Muscle layer of colon (tissue), 2 donors: ENCODE measurements at regions not wholly inside any gene's neighbourhood (a gene's known extent, or its start where the extent isn't known, plus 50 kb on each side); places are given as distances from the start of the nearest gene placed in this dataset.

Experiments
- H3K27ac ChIP-seq: one replicate; pipeline ENCODE4 v1.7.0; 2013; ENCODE audit warnings: low read depth, mild to moderate bottlenecking, low read length, moderate library complexity
- H3K27me3 ChIP-seq, 2 donors: one replicate each; pipeline ENCODE4 v1.7.0; 2013; ENCODE audit warnings: low read length in 2 of 2, mild to moderate bottlenecking in 2 of 2; ENCODE audit not compliant: insufficient read depth in 2 of 2, control insufficient read depth in 1 of 2
- H3K36me3 ChIP-seq: one replicate; pipeline ENCODE4 v1.7.0; 2013; ENCODE audit warnings: mild to moderate bottlenecking, low read length; ENCODE audit not compliant: insufficient read depth
- H3K4me1 ChIP-seq: one replicate; pipeline ENCODE4 v1.7.0; 2013; ENCODE audit warnings: mild to moderate bottlenecking, low read length; ENCODE audit not compliant: insufficient read depth
- H3K4me3 ChIP-seq, 2 donors: one replicate each; pipeline ENCODE4 v1.7.0; 2013; ENCODE audit warnings: low read length in 2 of 2, low read depth in 1 of 2, mild to moderate bottlenecking in 1 of 2, moderate library complexity in 1 of 2
- H3K9ac ChIP-seq: one replicate; pipeline ENCODE4 v1.7.0; 2013; ENCODE audit warnings: low read length
- H3K9me3 ChIP-seq: one replicate; pipeline ENCODE4 v1.7.0; 2013; ENCODE audit warnings: mild to moderate bottlenecking, low read length
- donor health status: abdominal sarcoma.
- donor health status: Adenocarcinoma of cecum.

DNA sequence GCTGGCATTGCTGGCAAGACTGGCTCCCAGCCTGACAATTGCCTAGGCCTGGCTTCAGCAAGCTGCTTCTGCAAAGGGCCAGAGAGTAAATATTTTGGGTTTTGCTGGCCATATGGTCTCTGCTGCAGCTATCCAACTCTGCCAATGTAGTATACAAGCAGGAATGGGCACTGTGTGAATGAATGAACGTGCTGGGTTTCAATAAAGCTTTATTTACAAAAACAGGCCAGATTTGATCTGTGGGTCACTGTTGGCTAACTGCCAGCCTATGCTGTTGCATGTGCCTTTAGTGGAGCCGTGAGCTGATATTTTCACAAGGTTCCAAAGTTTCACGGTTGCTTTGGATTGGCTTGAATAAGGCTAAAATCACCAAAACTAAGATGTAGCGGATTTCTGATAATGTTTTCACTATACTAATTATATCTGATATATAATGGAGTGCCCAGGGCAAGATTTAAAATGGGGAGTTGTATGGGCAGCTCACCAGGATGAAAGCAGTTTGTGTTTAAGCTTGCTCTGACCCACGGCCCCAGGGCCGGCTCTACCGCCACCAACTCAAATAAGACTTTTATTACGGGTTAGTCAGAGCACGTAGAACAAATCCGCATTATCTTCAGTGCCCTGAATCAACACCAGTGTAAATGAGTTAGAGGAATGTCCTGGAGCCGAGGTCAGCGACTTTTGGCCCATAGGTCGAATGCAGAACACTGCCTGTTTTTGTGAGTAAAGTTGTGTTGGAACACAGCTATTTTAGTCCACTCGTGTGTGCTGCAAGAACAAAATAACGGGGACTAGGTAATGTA is 98.6 kb upstream of the DAP start:
- Histone ChIP-seq H3K4me1 (peaks cover 14% of the 10 kb centered on the region), H3K36me3 (no peaks in the 10 kb centered on the region), H3K4me3 (no peak overlapping the region), H3K27me3 (peaks cover 0 to 10% of the 10 kb centered on the region in 2 donors), H3K9me3 (no peaks in the 10 kb centered on the region), H3K27ac (no peak overlapping the region), H3K9ac (no peak overlapping the region)

DNA sequence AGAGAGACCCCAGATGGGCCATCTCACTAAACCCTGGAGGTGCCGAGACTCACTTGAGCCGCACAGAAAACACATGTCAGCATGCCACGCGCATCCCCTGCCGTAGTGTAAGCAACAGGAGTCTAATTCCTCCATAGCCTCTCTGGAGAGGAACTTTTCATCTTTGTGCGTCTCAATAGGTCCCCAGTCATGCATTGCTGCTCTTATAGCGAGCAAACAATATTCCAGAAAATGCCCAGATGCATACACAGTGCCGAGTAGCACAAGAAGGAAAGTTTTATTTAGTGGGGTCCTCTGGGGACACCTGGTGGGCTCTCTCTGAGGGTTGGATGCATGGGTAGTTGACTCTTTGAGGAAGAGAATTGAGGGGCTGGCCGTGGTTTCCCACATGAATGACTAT is 97.9 kb upstream of the DAP start:
- Histone ChIP-seq H3K9ac (no peak overlapping the region), H3K4me1 (peaks cover 14% of the 10 kb centered on the region), H3K27me3 (peaks cover 0 to 10% of the 10 kb centered on the region in 2 donors), H3K4me3 (no peak overlapping the region), H3K27ac (no peak overlapping the region), H3K36me3 (no peaks in the 10 kb centered on the region), H3K9me3 (no peaks in the 10 kb centered on the region)

DNA sequence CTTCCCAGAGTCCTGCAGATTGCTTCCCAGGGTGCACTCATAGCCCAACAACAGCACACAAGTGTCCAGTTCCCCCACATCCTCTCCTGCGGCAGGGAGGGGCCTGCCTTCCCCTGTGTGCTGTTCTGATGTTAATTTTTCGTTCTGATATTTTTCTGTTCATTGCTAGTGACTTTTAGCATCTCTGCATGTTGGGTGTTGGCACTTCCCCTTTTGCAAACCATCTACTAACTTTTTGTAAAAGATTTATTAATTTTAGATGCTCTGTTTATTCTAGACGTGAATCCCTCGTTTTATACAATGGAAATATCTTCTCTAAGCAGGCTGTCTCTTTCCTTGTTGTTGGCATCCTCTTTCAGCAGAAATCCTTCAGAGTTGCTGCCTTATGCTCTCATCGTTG is 97.3 kb upstream of the DAP start:
- Histone ChIP-seq H3K4me1 (peaks cover 14% of the 10 kb centered on the region), H3K36me3 (no peaks in the 10 kb centered on the region), H3K9ac (no peak overlapping the region), H3K27me3 (peaks cover 0 to 10% of the 10 kb centered on the region in 2 donors), H3K4me3 (no peak overlapping the region), H3K9me3 (no peaks in the 10 kb centered on the region), H3K27ac (no peak overlapping the region)

DNA sequence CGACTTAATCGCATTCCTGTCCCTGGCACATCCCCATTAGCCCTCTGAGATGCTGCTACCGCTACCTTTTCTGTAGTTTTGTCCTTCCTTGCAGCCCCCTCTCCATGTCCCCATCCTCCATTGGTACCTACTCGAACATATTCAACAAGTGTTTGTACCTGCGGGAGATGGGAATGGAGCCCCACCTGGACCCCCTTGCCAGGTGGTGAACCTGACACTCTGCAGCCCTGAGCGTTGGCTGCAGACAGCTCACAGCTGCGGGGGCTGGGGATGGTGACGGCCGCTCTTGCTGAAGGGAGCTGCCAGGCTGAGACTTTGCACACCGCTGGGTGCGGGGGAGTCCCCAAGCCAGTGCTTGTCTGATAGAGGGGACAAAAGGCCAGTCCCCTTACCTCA is 96.3 kb upstream of the DAP start:
- Histone ChIP-seq H3K4me3 (peak overlapping the region in 1 of 2 donors; percentile 37), H3K9ac (no peak overlapping the region), H3K27ac (no peak overlapping the region), H3K4me1 (peaks cover 14% of the 10 kb centered on the region), H3K9me3 (no peaks in the 10 kb centered on the region), H3K36me3 (no peaks in the 10 kb centered on the region), H3K27me3 (peaks cover 0 to 10% of the 10 kb centered on the region in 2 donors)

DNA sequence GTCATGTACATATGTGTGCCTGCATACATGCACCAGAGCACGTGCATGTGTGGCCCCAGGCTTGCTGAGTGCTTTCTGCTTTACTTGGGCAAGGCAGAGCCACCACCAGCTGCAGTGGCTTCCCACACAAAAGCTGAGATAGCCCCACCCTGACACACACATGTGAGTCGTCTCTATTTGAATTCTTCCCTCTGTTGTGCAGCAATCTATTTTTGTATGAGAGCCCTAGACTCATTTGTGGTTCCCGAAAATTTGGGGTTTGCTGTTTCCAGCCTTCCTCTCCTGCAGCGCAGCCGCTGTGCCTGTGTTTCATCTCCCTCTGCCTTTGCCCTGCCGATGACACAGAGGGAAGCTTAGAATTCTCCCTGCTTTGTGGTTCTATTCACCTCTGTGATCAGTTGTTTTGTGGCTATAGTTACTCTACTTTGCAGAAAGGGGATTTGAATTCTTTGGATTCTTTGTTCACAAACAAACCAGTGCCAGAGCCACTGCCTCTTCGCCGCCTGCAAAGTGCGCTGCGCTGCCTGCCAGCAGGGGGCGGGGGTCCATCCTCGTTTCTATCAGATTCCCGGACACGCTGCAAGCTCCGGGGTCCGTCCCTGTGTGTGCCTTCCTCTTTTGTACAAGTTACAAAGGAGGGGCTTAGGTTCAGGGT is 95.8 kb upstream of the DAP start:
- Histone ChIP-seq H3K36me3 (no peaks in the 10 kb centered on the region), H3K4me3 (peak overlapping the region in 1 of 2 donors; percentile 37), H3K9ac (no peak overlapping the region), H3K27ac (no peak overlapping the region), H3K9me3 (no peaks in the 10 kb centered on the region), H3K4me1 (peaks cover 14% of the 10 kb centered on the region), H3K27me3 (peaks cover 0 to 10% of the 10 kb centered on the region in 2 donors)

DNA sequence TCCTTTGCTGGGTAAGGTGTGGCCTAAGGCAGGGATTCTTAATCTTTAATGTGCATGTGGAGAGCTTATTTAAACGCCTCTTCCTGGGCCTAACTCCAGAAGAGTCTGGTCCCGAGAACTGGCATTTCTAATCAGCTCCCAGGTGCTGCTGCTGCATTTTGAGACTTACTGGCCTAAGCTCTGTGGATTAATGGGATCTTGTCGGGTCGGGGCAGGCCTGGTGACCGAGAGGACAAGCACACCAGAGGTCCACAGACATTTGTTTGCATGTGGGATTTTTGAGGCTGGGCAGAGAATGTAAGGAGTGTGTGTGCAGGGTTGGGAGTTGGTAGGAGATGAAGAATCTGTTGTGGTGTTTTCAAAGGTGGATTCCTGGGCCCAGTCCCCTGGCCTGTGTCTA is 95.0 kb upstream of the DAP start:
- no peaks in the 10 kb centered on the region for H3K36me3 ChIP-seq
- H3K9ac ChIP-seq, result no peak overlapping the region
- no peak overlapping the region for H3K27ac ChIP-seq
- no peak overlapping the region for H3K4me3 ChIP-seq
- H3K4me1 ChIP-seq, result peaks cover 14% of the 10 kb centered on the region
- no peaks in the 10 kb centered on the region for H3K9me3 ChIP-seq
- peaks cover 0 to 10% of the 10 kb centered on the region in 2 donors for H3K27me3 ChIP-seq

DNA sequence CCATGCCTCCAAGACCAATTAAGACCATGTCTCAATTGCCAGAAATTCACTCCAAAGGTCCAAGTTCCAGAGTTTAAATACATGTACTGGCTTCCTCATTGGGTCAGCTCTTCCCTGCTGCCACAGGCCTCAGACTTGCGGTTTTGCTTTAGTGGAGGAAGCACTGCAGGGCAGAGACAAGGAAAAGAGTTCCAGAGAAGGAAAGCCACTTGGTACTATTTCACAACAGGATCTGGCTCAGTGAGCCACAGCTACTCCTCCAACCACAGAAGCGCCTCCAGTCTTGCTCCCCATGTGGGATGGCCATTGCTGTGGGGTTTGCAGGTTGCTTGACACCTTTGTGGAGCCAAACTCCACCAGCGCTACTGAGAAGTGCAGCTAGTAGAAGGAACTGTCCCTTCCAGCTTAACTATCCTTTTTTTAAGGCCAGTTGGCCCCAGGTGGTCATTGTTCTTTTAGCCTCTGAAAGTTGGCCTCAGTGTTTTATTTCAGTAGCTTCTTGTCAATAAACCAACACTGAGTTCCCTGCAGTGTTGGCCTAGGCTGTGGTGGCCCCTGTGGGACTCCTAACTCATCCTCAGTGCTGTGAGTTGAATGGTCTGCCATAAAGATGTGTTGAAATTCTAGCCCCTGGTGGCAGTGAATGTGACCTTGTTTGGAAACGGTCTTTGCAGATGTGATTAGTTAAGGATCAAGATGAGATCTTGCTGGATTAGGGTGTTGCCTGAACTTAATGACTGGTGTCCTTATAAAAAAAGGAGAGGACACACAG is 93.7 kb upstream of the DAP start:
- no peak overlapping the region for H3K9ac ChIP-seq
- H3K4me1 ChIP-seq, result peaks cover 14% of the 10 kb centered on the region
- H3K36me3 ChIP-seq, result no peaks in the 10 kb centered on the region
- H3K4me3 ChIP-seq, result no peak overlapping the region
- no peak overlapping the region for H3K27ac ChIP-seq
- no peaks in the 10 kb centered on the region for H3K9me3 ChIP-seq
- peaks cover 0 to 10% of the 10 kb centered on the region in 2 donors for H3K27me3 ChIP-seq

DNA sequence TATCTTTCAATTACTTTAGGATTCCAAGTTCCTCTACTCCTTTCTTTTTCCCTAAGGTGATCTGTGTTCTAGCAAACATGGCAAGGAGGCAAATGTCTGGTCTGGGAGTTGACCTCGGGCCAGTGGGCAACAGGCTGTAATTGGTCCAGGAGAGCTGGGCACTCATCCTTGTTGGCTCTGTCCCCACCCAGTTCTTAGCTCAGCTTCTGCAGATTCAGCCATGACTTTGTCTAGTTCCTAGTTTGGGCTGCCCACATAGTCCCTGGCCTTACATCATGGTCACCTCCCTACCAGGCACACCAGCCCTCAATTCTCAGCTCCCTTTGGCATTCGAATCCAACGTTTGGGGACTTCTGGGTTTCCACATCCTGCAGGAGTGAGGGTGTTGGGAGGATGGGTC is 92.1 kb upstream of the DAP start:
- H3K4me3 ChIP-seq, result no peak overlapping the region
- peaks cover 14% of the 10 kb centered on the region for H3K4me1 ChIP-seq
- H3K36me3 ChIP-seq, result no peaks in the 10 kb centered on the region
- H3K27me3 ChIP-seq, result peaks cover 0 to 10% of the 10 kb centered on the region in 2 donors
- no peak overlapping the region for H3K27ac ChIP-seq
- H3K9me3 ChIP-seq, result no peaks in the 10 kb centered on the region
- no peak overlapping the region for H3K9ac ChIP-seq

DNA sequence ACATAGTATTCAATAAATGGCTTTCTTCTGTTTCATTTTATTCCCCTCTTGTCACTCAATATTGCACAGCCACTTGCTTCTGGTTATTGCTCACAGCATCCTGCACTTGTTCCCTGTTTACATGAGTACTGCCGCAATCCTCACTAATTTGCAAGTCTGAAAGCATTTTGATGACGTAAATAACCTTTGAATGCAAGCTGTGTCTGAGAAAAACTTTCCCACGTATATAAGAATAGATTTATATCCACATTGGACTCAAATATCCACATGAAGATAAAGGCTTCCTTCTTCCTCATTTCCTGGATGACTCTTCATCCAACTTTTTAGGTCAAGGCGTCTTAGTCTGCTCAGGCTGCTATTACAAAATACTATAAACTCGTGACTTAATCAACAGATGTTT is 88.2 kb upstream of the DAP start:
- no peak overlapping the region for H3K9ac ChIP-seq
- no peaks in the 10 kb centered on the region for H3K9me3 ChIP-seq
- H3K27me3 ChIP-seq, result no peaks in the 10 kb centered on the region
- no peaks in the 10 kb centered on the region for H3K36me3 ChIP-seq
- no peaks in the 10 kb centered on the region for H3K4me1 ChIP-seq
- no peak overlapping the region for H3K27ac ChIP-seq
- no peak overlapping the region for H3K4me3 ChIP-seq

DNA sequence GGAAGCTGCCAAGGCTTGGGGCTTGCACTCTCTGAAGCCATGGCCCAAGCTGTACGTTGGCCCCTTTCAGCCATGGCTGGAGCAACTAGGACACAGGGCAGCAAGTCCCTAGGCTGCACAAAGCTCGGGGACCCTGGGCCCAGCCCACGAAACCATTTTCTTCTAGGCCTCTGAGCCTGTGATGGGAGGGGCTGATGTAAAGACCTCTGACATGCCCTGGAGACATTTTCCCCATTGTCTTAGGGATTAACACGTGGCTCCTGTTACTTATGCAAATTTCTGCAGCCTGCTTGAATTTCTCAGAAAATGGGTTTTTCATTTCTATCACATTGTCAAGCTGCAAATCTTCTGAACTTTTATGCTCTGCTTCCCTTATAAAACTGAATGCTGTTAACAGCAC is 83.0 kb upstream of the DAP start:
- H3K36me3 ChIP-seq, result no peaks in the 10 kb centered on the region
- no peak overlapping the region for H3K4me3 ChIP-seq
- H3K4me1 ChIP-seq, result no peaks in the 10 kb centered on the region
- no peaks in the 10 kb centered on the region for H3K9me3 ChIP-seq
- H3K9ac ChIP-seq, result no peak overlapping the region
- H3K27me3 ChIP-seq, result no peaks in the 10 kb centered on the region
- no peak overlapping the region for H3K27ac ChIP-seq

DNA sequence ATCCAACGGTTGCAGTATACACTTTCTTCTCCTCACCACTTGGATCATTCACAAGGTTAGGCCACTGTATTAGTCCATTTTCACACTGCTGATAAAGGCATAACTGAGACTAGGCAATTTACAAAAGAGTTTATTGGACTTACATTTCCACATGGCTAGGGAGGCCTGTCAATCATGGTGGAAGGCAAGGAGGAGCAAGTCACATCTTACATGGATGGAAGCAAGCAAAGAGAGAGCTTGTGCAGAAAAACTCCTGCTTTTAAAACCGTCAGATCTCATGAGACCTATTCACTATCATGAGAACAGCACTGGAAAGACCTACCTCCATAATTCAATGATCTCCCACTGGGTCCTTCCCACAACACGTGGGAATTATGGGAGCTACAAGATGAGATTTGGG is 81.8 kb upstream of the DAP start:
- Histone ChIP-seq H3K4me3 (no peak overlapping the region), H3K27me3 (no peaks in the 10 kb centered on the region), H3K4me1 (no peaks in the 10 kb centered on the region), H3K27ac (no peak overlapping the region), H3K9me3 (no peaks in the 10 kb centered on the region), H3K9ac (no peak overlapping the region), H3K36me3 (no peaks in the 10 kb centered on the region)
